HEK293 (cell line): ENCODE measurements at regions not wholly inside any gene's neighbourhood (a gene's known extent, or its start where the extent isn't known, plus 50 kb on each side); places are given as distances from the start of the nearest gene placed in this dataset.

Experiments used
- CTCF ChIP-seq: fragments of 450-650 bp; formaldehyde crosslinking; IDR thresholded peaks from 2 replicates; pipeline ENCODE4 v1.5.1; 2016; ENCODE audit warnings: missing biosample characterization, missing genetic modification characterization
- OVOL3 ChIP-seq: fragments of 450-650 bp; formaldehyde crosslinking; IDR thresholded peaks from 2 replicates; pipeline ENCODE4 v1.5.1; 2016; ENCODE audit warnings: missing biosample characterization, missing genetic modification characterization
- ZEB2 ChIP-seq: fragments of 450-650 bp; formaldehyde crosslinking; IDR thresholded peaks from 2 replicates; pipeline ENCODE4 v1.5.1; 2016; ENCODE audit warnings: missing biosample characterization, missing genetic modification characterization
- ZNF335 ChIP-seq: fragments of 450-650 bp; formaldehyde crosslinking; conservative IDR thresholded peaks from 2 replicates; pipeline ENCODE4 v1.5.1; 2016; ENCODE audit warnings: missing biosample characterization, missing genetic modification characterization
- ZNF416 ChIP-seq: fragments of 450-650 bp; formaldehyde crosslinking; IDR thresholded peaks from 2 replicates; pipeline ENCODE4 v1.5.1; 2016; ENCODE audit warnings: missing biosample characterization, missing genetic modification characterization
- ZNF561 ChIP-seq: fragments of 450-650 bp; IDR thresholded peaks from 2 replicates; pipeline ENCODE4 v1.5.1; 2018; ENCODE audit warnings: missing biosample characterization, missing genetic modification characterization, borderline replicate concordance
- TF ChIP-seq, protein P1 (sequence below): IDR thresholded peaks from 2 replicates; pipeline ENCODE4 v1.6.1; 2011; ENCODE audit warnings: mild to moderate bottlenecking, low read depth, low read length, borderline replicate concordance

- TF ChIP-seq ZEB2 (tag by site-specific recombination) (no peak), ZNF335 (tag by site-specific recombination) (no peak), OVOL3 (tag by site-specific recombination) (no peak), ZNF561 (no peak), ZNF416 (tag by site-specific recombination) (no peak), CTCF (tag by site-specific recombination) (no peak)
- TF ChIP-seq, protein P1, sequence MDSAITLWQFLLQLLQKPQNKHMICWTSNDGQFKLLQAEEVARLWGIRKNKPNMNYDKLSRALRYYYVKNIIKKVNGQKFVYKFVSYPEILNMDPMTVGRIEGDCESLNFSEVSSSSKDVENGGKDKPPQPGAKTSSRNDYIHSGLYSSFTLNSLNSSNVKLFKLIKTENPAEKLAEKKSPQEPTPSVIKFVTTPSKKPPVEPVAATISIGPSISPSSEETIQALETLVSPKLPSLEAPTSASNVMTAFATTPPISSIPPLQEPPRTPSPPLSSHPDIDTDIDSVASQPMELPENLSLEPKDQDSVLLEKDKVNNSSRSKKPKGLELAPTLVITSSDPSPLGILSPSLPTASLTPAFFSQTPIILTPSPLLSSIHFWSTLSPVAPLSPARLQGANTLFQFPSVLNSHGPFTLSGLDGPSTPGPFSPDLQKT = no peak
Observed at GRCh38 chr15:38883987-38884386, 319.4 kb upstream of the RASGRP1 start.
